Brain pericyte (primary cell): ENCODE measurements at regions not wholly inside any gene's neighbourhood (a gene's known extent, or its start where the extent isn't known, plus 50 kb on each side); places are given as distances from the start of the nearest gene placed in this dataset.

Source experiments
- DNase-seq: peaks from one replicate; pipeline ENCODE4 v3.0.0-alpha.2; 2012; ENCODE audit warnings: low read depth, low spot score

DNA sequence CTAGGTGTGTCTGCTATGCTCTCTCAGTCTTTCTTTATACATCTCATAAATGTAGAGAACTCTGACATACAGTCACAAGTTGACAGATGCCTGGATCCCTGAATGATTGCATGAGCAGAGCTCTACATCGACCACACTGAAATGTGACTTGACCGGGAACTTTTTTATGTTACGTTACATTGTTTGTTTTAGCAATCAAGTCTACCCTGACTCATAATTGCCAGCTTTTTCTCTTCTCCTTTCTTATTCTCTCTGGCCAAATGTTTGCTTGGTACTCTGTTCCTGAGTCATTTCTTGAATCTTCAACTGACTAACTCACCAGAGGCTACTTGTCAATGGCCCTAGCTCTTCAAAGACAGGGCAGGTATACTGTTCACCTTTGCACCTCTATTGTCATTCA, 213.6 kb upstream of the DTNBP1 start:
- DNase-seq: no peak

- DNase-seq: no peak
Observed at GRCh38 chr6:15875797-15876196, 213.0 kb upstream of the DTNBP1 start.

DNA sequence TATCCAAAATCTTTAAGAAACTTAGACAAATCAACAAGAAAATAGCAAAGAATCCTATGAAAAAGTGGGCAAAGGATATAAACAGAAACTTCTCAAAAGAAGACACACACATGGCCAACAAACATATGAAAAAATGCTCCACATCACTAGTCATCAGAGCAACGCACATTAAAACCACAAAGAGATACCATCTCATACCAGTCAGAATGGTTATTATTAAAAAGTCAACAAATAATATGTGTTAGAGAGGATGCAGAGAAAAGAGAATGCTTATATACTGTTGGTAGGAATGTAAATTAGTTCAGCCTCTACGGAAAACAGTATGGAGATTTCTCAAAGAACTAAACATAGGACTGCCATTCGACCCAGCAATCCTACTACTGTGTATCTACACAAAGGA, 212.0 kb upstream of the DTNBP1 start:
- DNase-seq: no peak

DNA sequence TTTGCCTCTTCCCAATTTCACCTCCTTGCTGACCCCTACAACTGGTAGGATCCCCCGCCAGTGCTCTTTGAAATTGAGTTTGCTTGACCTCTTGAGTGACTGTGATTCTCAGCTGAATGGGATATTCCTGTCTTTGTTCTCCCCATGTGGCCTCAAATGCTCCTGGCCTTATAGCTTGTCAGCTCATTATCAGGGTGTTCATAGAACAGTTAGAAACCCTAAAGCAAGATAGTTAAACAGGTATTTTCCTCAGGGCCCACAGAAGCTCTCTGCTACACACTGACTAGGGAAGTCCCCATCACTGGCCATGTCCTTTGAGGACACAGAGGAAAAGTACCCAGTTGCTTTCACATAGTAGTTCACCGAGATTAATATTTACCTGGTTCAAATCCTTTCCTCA, 211.5 kb upstream of the DTNBP1 start:
- DNase-seq: no peak

DNA sequence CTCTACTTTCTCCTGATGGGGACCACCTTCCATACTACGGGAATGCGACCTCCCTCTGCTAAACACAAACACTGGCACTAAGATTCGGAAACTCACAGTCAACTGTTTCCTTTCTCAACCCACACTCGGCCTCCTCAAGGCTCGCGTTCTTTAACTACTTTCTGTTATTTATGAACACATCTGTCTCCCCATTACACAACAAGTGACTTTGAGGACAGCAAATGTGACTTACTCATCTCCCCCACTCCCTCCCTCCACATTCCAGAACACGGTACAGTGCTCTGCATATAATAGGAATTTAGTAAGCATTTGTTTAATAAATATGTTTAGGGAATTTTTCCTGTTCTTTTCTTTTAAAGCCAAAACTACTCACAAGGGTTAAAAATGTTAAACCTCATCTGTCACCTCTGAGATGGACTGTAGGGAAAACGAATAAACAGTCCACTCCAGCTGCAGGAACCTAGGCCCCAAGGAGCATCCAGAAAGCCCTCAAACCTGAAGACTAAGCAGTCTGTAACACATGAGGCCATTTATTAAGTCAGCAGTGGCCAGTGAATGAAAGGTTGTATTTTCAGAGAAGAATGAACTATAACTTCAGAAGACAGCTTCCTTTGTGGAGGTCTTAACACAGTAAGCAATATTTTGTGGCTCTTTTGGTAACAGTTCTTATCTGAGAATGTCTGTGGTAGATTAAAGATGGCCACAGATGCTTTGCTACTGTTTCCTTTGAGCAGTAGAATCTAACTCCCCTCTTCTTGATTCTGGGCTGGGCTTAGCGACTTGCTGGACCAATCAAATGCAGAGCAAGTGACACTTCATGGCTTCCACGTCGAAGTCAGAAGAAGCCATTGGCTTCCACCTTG, 209.6 kb upstream of the DTNBP1 start:
- DNase-seq: no peak

DNA sequence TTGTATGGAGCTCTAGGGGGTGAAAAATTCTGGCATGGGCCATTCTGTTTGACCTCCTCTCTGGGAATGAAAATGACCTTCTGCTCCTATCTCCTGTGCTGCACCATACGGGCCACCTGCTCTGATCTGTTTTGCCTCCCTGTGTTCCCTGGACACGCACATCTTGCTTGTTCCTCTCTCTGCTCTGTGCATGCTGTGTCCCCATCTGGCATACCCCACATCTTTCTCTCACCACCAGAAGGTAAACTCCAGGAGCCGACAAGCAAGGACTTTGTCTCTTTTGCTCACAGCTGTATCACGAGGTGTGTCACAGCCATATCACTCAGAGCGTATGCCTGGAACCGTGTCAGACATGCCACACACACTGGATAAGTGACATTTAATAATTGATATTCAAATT, 208.4 kb upstream of the DTNBP1 start:
- DNase-seq: no peak

GRCh38 chr6:15870333-15871043, 207.7 kb upstream of the DTNBP1 start:
- DNase-seq: no peak

DNA sequence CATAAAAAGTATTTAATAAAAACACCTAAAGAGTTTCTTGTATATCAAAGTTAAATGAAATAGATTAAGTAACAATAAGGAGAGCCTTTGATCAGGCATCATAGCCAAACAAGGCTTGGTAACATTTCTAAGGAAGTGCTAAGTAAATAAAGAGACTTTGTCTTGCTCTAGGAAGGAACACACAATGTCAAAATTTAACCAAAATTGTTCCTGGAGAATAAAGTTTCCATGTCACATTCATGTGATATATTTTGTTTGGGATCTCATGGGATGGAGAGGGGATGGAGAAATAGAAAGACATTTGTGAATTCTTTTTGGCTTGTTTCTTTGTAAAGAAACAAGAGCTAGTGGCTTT, 201.9 kb upstream of the DTNBP1 start:
- DNase-seq: no peak

GRCh38 chr6:15864038-15864707, 201.3 kb upstream of the DTNBP1 start:
- DNase-seq: no peak

DNA sequence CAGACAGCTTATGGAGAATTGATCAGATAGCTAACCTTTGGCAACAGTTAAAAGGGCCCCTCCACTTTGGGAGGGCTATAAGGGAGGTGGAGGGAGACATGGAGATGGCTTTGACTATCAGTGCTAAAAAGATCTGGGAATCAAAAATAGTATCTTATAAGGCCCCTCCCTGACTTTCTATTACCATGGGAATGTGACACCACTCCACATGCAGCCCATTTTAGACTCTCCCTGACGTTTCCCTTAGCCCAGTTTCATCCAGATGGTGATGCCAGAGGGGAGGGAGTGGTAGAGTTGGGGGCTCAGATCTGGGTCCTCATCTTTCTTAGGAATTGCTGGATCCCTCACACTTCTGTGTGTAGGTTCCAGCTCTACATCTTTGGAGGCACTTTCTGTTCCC, 200.0 kb upstream of the DTNBP1 start:
- DNase-seq: no peak

- no peak for DNase-seq
Observed at GRCh38 chr6:15861486-15861885, 198.7 kb upstream of the DTNBP1 start.

DNA sequence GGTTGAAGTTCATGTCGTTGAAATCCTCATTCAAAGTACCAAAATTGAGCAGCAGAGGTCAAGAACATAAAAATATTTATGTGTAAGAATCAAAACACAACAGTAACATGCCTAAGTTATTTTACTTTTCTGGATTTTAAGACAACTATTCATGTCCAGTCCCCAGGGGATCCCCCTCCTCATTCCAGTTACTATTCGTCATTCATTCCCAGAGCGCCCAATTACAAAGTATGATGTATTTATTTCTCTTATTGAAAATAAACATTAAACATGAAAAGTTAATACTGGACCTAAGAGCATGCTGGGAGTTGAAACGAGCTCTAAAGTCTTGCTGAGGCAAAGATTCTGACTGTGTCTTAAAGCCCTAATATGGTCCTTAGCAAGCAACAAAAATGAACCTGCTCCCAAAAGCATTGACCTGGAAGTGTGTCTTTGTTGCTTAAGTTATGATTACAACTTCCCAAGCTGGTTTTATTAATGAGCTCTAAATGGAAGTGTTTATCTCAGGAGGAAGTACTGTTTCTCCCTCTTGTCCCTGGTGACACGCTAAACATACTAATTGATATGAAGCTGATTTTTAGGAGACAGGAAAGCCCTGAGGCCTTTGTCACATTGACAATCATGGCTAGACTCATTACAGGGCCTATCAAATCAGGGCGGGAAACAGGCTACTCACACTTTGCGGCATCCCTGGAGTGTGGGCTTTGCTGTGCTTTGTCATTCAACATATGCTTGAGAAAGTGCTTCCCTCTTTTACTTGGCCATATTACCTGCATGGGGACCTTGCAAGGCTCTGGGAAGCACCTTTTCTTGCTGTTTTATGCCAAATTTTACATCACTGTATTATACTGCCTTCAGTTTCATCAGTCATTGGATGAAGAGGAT, 192.2 kb upstream of the DTNBP1 start:
- peak; percentile 39 for DNase-seq

DNA sequence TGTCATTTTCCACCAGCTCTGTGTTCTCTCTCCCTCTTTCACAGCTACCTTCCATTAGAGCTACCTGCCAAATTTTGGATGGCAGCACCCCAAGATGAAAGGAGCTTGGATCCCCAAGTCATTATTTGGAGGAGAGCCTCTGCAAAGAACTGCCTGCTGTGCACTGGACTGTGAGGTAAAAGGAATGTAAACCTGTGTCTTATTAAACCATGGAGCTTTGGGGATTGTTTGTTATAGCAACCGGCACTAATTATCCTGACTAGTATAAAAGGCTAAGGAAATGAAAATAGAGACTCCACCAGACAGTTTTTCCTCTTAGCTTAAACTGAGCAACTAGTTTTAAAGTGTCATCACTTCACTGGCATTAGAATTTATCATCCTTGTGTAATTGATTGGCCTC, 191.6 kb upstream of the DTNBP1 start:
- no peak for DNase-seq

DNA sequence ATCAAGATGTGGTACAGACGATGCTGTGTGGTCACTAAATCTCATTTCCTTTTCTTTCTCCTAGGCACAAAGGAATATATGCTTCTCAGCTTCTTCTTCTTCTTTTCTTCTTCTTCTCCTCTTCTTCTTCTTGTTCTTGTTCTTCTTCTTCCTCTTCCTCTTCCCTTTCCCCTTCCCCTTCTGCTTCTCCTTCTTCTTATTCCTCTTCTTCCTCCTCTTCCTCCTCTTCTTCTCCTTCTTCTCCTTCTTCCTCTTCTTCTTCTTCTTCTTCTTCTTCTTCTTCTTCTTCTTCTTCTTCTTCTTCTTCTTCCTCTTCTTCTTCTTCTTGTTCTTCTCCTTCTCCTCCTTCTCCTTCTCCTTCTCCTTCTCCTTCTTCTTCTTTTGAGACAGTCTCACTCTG, 190.4 kb upstream of the DTNBP1 start:
- DNase-seq: no peak

DNA sequence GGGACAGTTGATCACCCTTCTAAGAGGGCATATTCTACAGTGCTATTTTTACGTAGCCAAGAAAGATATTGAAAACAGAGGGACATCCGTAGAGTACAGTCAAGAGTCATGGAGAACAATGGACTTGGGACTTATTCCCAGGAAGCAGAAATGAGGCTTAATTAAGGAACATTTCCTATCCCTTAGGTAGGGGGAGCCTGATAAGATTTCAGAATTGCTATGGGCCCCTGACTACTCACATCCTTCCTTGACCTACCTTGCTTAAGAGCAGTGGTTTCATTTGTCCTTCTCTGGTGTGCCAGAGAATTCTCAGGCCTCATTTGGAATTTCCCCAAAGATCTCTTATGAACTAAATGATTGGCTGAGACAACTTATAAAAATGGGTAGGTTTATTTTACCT, 189.5 kb upstream of the DTNBP1 start:
- DNase-seq: no peak

- no peak for DNase-seq
Observed at GRCh38 chr6:15849395-15849794, 186.6 kb upstream of the DTNBP1 start.

DNA sequence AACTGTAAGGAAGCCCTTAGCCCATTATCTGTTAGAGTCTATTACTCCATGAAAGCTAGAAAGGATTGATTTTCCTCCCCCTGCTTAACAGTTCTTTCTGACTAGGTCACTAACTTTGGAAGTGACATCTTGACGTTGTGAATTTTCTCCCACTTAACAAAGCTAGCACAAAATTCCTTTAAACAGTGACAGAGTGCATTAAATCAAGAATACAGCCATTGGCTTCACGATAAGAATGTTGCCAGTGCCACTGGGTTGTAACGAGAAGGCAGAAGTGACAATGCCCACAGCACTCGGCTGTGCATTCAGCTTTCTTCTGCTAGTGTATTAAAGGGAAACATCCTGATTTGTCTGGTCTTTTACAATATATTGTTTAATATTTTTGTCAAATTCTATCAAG, 182.7 kb upstream of the DTNBP1 start:
- DNase-seq: no peak

- DNase-seq: no peak
Observed at GRCh38 chr6:15843764-15844163, 180.9 kb upstream of the DTNBP1 start.

- DNase-seq: no peak
Observed at GRCh38 chr6:15843226-15843625, 180.4 kb upstream of the DTNBP1 start.

GRCh38 chr6:15842727-15843117, 179.9 kb upstream of the DTNBP1 start:
- no peak for DNase-seq

DNA sequence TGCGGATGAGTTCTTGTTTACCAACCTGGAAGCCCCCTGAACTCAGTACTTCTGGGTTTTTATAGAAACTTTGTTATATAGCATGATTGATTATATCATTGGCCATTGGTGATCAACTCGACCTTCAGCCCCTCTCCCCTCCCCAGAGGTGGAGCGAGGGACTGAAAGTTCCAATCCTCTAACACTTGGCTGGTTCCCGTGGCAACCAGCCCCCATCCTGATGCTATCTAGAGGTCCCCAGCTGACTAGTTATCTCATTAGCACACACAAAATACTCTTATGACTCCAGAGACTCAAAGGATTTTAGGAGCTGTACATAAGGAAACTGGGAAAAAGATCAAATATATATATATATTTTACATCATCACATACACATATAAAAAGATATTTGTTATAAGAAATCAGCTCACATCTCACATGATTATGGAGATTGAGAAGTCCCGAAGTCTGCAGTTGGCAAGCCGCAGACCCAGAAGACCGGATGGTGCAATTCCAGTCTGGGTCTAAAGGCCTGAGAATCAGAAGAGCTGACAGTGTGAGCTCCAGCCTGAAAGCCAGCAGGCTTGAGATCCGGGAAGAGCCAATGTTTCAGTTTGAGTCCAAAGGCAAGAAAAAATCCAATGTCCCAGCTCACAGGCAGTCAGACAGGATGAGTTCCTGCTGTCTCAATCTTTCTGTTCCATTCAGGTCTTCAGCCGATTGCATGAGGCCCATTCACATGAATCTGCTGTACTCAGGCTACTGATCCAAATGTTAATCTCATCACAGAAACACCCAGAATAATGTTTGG, 179.3 kb upstream of the DTNBP1 start:
- no peak for DNase-seq
